ENCODE measurements at regions not wholly inside any gene's neighbourhood (a gene's known extent, or its start where the extent isn't known, plus 50 kb on each side); places are given as distances from the start of the nearest gene placed in this dataset.

GRCh38 chr4:125801924-125802323 is 487.2 kb downstream of the FAT4 start:
- DNase-seq (ENCODE audit: low read depth) = no peak

GRCh38 chr4:125808022-125808421 is 493.3 kb downstream of the FAT4 start:
- DNase-seq (ENCODE audit: low read depth) = no peak

- no peak for DNase-seq (ENCODE audit: low read depth)
These were observed 493.8 kb downstream of the FAT4 start for GRCh38 chr4:125808570-125808969.

GRCh38 chr4:125811892-125812291 is 497.1 kb downstream of the FAT4 start:
- DNase-seq (ENCODE audit: low read depth) = no peak

GRCh38 chr4:125826801-125827695 is 512.3 kb downstream of the FAT4 start:
- peak; percentile 12 for DNase-seq (ENCODE audit: low read depth)

GRCh38 chr4:125827696-125828052 is 512.9 kb downstream of the FAT4 start:
- DNase-seq (ENCODE audit: low read depth) = no peak

- DNase-seq (ENCODE audit: low read depth) = no peak
These were observed 513.6 kb downstream of the FAT4 start for GRCh38 chr4:125828346-125828745.

GRCh38 chr4:125832161-125832560 is 517.4 kb downstream of the FAT4 start:
- DNase-seq (ENCODE audit: low read depth) = peak; percentile 28

GRCh38 chr4:125836597-125837195 is 521.9 kb downstream of the FAT4 start:
- no peak for DNase-seq (ENCODE audit: low read depth)

GRCh38 chr4:125837493-125838201 is 522.9 kb downstream of the FAT4 start:
- DNase-seq (ENCODE audit: low read depth) = no peak

GRCh38 chr4:125838202-125838601 is 523.4 kb downstream of the FAT4 start:
- no peak for DNase-seq (ENCODE audit: low read depth)

GRCh38 chr4:125838924-125839323 is 524.2 kb downstream of the FAT4 start:
- DNase-seq (ENCODE audit: low read depth) = no peak

GRCh38 chr4:125843947-125844346 is 529.2 kb downstream of the FAT4 start:
- DNase-seq (ENCODE audit: low read depth) = no peak

- no peak for DNase-seq (ENCODE audit: low read depth)
These were observed 532.8 kb downstream of the FAT4 start for GRCh38 chr4:125847518-125847917.

GRCh38 chr4:125849869-125850268 is 535.1 kb downstream of the FAT4 start:
- DNase-seq (ENCODE audit: low read depth) = peak; percentile 42

GRCh38 chr4:125891597-125892258 is 577.0 kb downstream of the FAT4 start:
- peak; percentile 67 for DNase-seq (ENCODE audit: low read depth)

- DNase-seq (ENCODE audit: low read depth) = no peak
These were observed 590.0 kb downstream of the FAT4 start for GRCh38 chr4:125904802-125905201.

- DNase-seq (ENCODE audit: low read depth) = no peak
These were observed 596.3 kb downstream of the FAT4 start for GRCh38 chr4:125911058-125911457.

- no peak for DNase-seq (ENCODE audit: low read depth)
These were observed 596.7 kb downstream of the FAT4 start for GRCh38 chr4:125911481-125911880.

GRCh38 chr4:125917559-125917958 is 602.8 kb downstream of the FAT4 start:
- DNase-seq (ENCODE audit: low read depth) = no peak

GRCh38 chr4:125928652-125929051 is 613.9 kb downstream of the FAT4 start:
- no peak for DNase-seq (ENCODE audit: low read depth)

GRCh38 chr4:125938541-125938940 is 623.8 kb downstream of the FAT4 start:
- DNase-seq (ENCODE audit: low read depth) = no peak
